Transverse colon (tissue), 4 donors: ENCODE measurements at regions not wholly inside any gene's neighbourhood (a gene's known extent, or its start where the extent isn't known, plus 50 kb on each side); places are given as distances from the start of the nearest gene placed in this dataset.

Source experiments
- CTCF ChIP-seq, 5 experiments: fragments of 200-600 bp in 3 of 5; fragments of 450-650 bp in 2 of 5; sonication (generic) in 3 of 5; IDR thresholded peaks; 1 replicate in 2 of 5; 2 replicates in 3 of 5; pipeline ENCODE4 v1.5.1; 2016 to 2017; ENCODE audit warnings: antibody characterized with exemption in 5 of 5, inconsistent platforms in 3 of 5, mild to moderate bottlenecking in 2 of 5, moderate library complexity in 1 of 5
- EP300 ChIP-seq: sonication (generic); formaldehyde crosslinking; IDR thresholded peaks from one replicate; pipeline ENCODE4 v1.6.1; 2017; ENCODE audit warnings: antibody characterized with exemption, low read depth
- POLR2AphosphoS5 ChIP-seq, 3 donors: sonication (generic); formaldehyde crosslinking; IDR thresholded peaks; one replicate each; pipeline ENCODE4 v1.6.1; 2016; ENCODE audit warnings: antibody characterized with exemption in 3 of 3

GRCh38 chr4:182179751-182180150 lies 63.5 kb upstream of the TENM3 start:
- TF ChIP-seq EP300: no peak
- no peak for TF ChIP-seq POLR2AphosphoS5 (IDR thresholded peaks at IDR 0.05)
- no peak for TF ChIP-seq CTCF (IDR thresholded peaks at IDR 0.05)
